ENCODE measurements at regions not wholly inside any gene's neighbourhood (a gene's known extent, or its start where the extent isn't known, plus 50 kb on each side); places are given as distances from the start of the nearest gene placed in this dataset.

DNA sequence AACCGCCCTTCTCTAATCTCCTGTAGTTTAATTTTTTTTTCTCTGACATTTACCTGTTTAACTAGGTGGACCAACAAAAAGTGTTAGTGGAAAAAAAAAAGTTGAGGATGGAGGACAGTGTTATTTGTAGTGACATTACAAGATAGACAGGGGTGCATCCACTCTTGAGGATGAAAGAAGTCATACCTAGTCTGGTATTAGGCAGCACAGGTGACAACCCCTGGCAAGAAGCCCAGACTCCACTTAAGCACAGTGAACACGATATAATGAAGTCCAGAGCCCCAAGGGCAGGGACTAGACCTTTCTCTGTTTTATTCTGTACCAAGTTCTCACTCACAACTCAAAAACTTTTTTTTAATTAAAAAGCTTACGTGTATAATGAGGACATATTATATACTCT lies 268.4 kb downstream of the GPR37 start:
- TF ChIP-seq GATA3 (IDR thresholded peaks at IDR 0.05; ENCODE audit: low read depth, low read length) (no peak), GATA2 (IDR thresholded peaks at IDR 0.05; ENCODE audit: low read depth, low read length) (no peak)

DNA sequence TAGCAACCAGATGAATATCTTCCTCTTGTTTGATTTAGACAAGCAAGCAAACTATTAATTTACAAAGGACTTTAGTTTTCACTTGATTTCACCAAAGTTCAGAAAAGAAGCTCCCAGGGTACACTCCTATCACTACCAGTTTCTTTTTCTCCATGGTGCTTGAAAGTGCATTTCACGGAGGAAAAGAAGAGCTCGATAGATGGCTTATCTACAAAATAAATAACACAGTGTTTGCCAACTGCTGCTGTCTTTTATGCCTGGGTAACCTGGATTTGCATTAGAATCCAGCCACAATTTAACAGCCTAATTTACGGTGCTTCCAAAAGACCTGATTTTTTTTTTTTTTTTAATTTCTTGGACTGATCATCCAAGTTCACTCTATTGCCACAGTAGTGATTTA lies 275.7 kb downstream of the GPR37 start:
- TF ChIP-seq GATA2 (IDR thresholded peaks at IDR 0.05; ENCODE audit: low read depth, low read length) (0 out of 2 replicates have a peak, but pooled peaks have one; percentile 17), GATA3 (IDR thresholded peaks at IDR 0.05; ENCODE audit: low read depth, low read length) (no peak)

DNA sequence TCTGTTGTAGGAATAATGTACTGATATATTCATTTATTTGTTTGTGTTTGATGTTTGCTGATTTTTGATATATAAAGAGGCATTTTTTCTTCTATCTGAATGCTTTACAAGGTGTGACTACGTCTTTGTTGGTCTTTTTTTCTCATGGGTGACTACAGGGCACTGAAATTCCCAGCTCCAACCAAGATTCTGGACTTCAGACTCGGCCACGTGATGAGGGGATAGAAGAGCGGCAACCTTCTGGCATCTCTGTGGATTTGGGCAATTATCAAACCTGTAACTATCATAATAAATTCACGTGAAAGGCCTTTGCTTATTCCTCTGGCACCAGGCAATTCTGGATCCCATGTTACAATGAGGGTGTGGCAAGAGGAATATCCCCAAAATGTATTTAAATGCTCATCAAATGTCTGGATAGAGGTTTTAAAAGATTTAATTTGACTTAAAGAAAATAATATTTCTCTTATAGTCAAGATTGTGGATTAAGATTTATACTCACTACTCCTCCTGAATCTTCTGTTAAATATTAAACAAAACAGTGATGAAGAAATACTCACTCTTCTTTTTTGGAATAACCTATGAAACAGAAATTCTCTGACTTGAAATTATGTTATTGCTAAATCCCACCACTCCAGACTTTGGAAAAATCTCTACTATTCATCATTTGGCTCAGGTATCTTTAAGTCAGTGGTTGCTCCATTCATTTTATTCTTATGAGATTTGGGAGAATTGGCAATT lies 276.3 kb downstream of the GPR37 start:
- TF ChIP-seq GATA3 (IDR thresholded peaks at IDR 0.05; ENCODE audit: low read depth, low read length) (no peak), GATA2 (IDR thresholded peaks at IDR 0.05; ENCODE audit: low read depth, low read length) (no peak)

DNA sequence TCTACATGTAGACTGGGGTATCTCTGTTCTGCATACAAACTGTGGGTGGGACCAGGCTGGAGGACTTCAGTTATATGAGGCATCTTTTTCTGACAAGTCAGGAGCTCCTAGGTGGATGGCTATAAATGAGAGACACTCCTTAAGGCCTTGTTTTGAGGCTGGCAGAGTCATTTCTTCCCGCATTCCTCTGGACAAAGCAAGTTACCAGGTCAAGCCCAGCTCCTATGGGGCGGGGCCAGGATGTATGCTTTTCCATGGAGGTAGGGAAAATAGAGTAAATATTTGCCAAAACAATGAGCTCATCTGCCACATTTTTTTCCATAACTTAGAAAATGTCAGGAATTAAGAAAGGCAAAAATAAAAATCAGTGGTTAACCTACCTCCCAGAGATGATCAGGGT lies 283.4 kb downstream of the GPR37 start:
- TF ChIP-seq GATA3 (IDR thresholded peaks at IDR 0.05; ENCODE audit: low read depth, low read length) = no peak
- TF ChIP-seq GATA2 (IDR thresholded peaks at IDR 0.05; ENCODE audit: low read depth, low read length) = no peak

DNA sequence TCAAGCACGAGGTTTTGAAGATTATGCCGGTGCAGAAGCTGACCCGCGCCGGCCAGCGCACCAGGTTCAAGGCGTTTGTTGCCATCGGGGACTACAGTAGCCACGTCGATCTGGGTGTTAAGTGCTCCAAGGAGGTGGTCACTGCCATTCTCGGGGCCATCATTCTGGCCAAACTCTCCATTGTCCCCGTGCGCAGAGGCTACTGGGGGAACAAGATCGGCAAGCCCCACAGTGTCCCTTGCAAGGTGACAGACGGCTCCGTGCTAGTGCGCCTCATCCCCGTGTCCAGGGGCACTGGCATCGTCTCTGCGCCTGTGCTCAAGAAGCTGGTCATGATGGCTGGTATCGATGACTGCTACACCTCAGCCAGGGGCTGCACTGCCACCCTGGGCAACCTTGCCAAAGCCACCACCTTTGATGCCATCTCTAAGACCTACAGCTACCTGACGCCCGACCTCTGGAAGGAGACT lies 284.7 kb downstream of the GPR37 start:
- no peak for TF ChIP-seq GATA2 (IDR thresholded peaks at IDR 0.05; ENCODE audit: low read depth, low read length)
- TF ChIP-seq GATA3 (IDR thresholded peaks at IDR 0.05; ENCODE audit: low read depth, low read length) = no peak

DNA sequence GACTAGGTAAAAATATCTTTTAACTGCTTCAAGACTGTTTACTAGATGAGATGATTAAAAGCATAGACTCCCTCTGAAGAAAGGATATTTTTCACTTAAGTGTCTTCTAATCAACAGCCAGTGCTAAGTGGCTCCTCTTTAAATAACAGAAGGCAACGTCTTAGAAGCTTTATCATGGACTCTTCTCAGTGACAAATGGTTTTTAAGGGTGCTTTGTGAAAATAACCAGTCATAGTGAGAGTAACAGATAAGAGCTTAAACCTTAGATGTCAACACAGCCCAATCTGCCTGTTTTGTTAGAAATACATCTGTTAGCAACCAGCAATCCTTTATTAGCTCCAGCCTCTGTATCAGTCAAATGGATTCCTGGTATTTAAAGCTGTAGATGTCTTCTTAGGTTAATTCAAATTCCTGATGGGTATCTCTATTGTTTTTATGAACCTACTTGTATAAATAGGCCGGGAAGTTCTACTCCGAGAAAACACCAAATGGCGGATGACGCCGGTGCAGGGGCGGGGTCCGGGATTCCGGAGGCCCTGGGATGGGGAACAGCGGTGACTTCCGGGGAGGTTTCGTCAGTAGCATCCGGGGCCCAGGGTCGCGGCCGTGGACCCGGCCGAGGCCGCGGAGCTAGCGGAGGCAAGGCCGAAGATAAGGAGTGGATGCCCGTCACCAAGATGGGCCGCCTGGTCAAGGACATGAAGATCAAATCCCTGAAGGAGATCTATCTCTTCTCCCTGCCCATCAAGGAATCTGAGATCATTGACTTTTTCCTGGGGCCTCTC lies 285.4 kb downstream of the GPR37 start:
- TF ChIP-seq GATA3 (IDR thresholded peaks at IDR 0.05; ENCODE audit: low read depth, low read length) = no peak
- no peak for TF ChIP-seq GATA2 (IDR thresholded peaks at IDR 0.05; ENCODE audit: low read depth, low read length)

DNA sequence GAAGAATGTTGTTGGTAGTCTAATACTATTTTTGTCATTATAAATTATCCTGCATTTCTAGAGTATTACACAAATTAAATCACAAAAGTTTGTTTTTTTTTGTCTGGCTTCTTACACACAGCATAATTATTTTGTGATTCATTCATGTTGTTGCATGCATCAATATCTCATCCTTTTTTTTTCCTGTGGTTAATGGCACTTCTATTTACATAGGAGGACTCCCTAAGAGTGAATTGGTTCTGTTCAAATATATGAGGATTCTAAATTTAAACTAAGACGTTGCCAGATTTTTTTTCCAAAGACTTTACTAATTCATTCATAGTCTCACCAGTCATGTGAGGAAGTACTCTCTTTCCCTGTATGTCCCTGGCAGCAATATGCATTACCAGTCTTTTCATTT lies 303.3 kb downstream of the GPR37 start:
- no peak for TF ChIP-seq GATA2 (IDR thresholded peaks at IDR 0.05; ENCODE audit: low read depth, low read length)
- TF ChIP-seq GATA3 (IDR thresholded peaks at IDR 0.05; ENCODE audit: low read depth, low read length) = no peak

DNA sequence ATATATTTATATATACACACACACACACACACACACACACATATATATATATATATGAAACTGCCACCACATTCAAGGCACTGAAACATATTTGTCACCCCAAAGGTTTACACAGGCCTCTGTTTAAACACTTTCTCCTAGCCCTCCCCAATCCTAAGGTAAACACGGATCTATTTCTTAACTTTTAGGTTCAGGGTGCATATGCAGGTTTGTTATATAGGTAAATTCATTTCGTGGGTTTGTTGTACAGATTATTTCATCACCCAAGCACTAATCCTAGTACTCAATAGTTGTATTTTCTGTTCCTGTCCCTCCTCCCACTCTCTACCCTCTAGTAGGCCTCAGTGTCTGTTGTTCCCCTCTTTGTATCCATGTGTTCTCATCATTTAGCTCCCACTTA lies 305.0 kb downstream of the GPR37 start:
- no peak for TF ChIP-seq GATA3 (IDR thresholded peaks at IDR 0.05; ENCODE audit: low read depth, low read length)
- TF ChIP-seq GATA2 (IDR thresholded peaks at IDR 0.05; ENCODE audit: low read depth, low read length) = no peak

DNA sequence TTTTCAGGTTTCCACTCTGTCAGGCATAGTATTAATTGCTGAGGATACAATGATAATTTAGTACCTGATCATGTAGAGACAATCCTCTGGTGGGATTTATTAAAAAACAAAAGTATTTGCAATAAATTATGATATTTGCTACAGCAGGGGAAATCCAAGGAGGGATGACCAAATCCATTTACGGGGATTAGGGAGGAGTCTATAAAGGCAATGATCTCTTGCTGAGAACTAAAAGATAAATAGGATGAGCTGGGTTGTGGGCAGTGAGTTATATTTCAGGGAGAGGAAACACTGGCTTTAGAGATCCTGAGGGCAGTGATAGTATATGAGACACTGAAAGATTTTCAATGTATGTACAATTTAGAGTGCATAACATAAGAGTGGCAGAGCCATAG lies 305.5 kb downstream of the GPR37 start:
- no peak for TF ChIP-seq GATA2 (IDR thresholded peaks at IDR 0.05; ENCODE audit: low read depth, low read length)
- TF ChIP-seq GATA3 (IDR thresholded peaks at IDR 0.05; ENCODE audit: low read depth, low read length) = no peak

DNA sequence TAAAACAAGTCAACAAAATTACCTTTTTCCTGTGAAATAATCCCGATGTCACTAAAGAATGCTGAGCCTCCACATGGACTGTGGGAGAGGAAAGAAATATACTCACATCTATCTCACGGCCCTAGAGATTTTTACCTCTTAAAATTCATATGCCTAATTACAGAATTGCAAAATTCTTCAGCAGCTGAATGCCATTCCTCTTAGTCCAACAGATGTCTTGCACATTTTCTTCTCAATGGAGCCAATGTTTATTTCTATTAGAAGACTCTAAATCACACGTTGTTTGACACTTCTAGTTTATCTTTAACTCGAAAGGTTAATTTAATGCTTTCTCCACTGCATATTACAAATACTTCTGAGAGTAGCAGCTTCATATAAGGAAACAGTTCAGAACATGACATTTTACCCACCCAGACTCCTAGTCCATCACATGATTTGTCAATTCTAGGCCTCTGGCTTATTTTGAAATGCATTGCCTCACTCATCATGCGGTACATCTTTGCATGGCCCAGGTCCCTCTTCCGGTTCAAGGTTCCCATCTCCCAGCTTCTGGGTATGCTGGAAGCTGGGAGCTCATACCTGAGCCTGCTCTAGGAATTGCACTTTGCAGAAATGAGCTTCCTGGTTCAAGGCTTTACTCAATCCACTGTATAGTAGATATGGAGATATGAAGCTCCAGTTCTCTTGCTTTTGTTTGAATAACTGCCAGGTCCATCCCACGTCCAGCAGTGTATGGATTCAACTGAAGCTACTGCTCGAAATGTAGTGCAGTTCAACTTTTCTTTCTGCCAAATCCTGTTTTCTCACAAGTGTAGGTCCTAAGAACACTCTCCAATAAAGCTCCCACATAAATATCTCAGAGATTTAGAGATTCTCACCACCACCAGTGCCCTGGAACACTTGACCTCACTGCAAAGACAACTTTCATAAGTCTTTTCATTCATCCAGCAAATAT lies 306.2 kb downstream of the GPR37 start:
- TF ChIP-seq GATA2 (IDR thresholded peaks at IDR 0.05; ENCODE audit: low read depth, low read length) = no peak
- no peak for TF ChIP-seq GATA3 (IDR thresholded peaks at IDR 0.05; ENCODE audit: low read depth, low read length)

DNA sequence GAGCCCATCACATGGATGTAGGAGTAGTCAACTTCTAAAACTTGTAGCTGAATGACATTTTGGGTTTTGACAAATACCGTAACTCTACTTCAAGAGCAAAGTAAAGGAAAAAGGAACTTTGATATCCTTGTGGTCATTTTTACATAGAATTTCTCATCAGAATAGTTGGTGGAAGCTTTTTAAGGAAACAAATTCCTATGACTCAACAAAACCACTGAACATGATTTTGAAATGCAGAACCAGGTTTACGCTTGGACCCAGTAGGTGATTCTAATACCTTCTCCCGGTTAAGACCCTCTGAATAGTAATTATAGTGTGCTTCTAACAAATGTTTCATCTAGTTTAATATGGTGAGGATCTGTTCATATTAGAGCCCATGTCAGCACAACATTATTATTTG lies 307.8 kb downstream of the GPR37 start:
- no peak for TF ChIP-seq GATA2 (IDR thresholded peaks at IDR 0.05; ENCODE audit: low read depth, low read length)
- TF ChIP-seq GATA3 (IDR thresholded peaks at IDR 0.05; ENCODE audit: low read depth, low read length) = no peak

DNA sequence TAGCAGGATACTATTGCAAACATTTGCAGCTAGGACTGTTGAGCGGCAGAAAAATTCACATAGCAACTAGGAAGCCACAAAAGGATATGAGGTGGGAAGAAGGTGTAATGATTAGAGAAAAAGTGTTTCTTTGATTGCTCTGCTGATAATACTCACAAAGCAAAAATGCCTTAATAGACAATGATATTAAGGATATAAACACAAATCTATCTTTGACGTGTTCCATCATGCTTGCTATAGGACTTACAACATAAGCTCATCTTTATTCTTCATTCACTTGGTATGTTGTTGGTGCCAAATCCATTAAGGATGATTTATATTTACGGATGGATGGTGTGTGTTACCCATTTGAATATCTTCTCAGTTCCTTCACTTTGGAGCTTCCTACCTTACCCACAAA lies 309.3 kb downstream of the GPR37 start:
- no peak for TF ChIP-seq GATA3 (IDR thresholded peaks at IDR 0.05; ENCODE audit: low read depth, low read length)
- TF ChIP-seq GATA2 (IDR thresholded peaks at IDR 0.05; ENCODE audit: low read depth, low read length) = no peak

DNA sequence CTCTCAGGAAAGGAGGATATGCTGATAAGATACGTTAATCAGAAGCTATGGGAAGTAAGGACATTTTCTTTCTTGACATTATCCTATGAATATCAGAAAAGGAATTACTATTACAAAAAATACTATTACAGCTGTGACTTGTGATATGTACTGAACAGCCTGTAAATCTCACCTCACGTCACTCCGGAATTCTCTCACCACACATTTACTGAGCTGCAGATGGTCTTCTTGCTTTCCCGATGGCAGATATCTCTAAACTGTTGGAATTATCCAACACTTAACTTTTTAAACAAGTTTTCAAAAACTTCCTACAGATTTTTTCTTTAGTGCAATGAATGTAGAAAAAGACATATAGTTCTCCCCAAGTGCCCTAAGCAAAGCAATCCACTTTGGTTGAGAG lies 313.4 kb downstream of the GPR37 start:
- no peak for TF ChIP-seq GATA3 (IDR thresholded peaks at IDR 0.05; ENCODE audit: low read depth, low read length)
- no peak for TF ChIP-seq GATA2 (IDR thresholded peaks at IDR 0.05; ENCODE audit: low read depth, low read length)

DNA sequence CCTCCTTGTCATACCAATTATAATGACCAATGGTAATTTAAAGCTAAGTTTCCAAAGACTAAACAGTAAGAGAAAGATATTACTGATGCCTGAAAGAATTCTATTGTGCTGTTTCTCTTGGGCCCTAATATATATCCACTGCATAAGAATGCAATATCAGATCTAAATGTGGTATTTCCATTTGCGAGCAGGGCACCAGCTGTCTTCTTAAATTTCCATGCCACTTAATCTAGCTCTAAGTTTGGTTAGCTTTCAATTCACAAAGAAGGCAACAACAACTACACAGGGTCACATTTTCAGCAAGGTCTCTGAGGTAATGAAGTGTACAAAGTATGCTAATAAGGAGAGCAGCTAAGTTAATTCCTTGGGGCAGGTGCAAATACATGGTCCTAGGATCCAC lies 315.7 kb downstream of the GPR37 start:
- TF ChIP-seq GATA2 (IDR thresholded peaks at IDR 0.05; ENCODE audit: low read depth, low read length) (no peak), GATA3 (IDR thresholded peaks at IDR 0.05; ENCODE audit: low read depth, low read length) (no peak)

Measured in SH-SY5Y (cell line).